HG03103 (cell line): ENCODE measurements at regions not wholly inside any gene's neighbourhood (a gene's known extent, or its start where the extent isn't known, plus 50 kb on each side); places are given as distances from the start of the nearest gene placed in this dataset.
A peak's percentile ranks its signal among the peaks of the same experiment; 100 is the strongest.
"Not testable (repeated sequence)": the region's sequence is repeated elsewhere in the genome, so short reads cannot be mapped to it uniquely, and the experiment has no call there.

Experiments
- ATAC-seq: cut with Tn5 transposase; IDR thresholded peaks from one replicate; pipeline ENCODE4 v1.9.1; 2021; ENCODE audit warnings: low read depth; ENCODE audit not compliant: unreplicated experiment

DNA sequence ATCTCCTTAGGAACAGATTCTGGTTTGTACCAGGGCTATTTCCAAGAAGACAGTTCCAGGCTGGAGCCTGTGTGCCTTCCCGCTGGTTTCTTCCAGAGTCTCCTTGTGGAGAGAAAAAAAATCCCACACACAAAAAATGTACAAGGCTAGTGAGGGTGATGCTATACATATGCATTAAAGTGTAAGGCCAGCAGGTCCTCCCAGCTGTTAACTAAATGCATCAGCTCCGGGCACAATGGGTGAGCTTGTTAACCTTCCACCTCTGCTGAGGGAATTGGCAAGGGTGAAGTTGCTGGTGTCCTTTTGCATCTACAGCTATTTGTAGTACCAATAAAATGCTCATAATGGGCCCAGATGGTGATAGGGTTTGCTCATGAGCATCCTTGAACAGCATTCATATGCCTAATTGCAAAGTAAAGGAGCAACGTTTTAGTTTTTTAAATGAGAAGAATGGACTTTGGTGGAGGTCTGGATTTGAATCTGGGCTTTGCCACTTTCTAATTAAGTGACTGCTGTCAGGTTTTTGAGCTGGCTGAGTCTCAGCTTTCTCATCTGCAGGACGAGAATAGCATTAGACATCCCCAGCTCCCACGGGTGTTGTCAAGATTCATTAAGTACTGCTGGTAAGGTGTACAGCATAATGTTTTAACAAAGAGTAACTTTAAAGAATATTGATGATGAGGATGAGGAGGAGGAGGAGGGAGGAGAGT, 361.8 kb downstream of the QKI start:
- ATAC-seq = no peak

DNA sequence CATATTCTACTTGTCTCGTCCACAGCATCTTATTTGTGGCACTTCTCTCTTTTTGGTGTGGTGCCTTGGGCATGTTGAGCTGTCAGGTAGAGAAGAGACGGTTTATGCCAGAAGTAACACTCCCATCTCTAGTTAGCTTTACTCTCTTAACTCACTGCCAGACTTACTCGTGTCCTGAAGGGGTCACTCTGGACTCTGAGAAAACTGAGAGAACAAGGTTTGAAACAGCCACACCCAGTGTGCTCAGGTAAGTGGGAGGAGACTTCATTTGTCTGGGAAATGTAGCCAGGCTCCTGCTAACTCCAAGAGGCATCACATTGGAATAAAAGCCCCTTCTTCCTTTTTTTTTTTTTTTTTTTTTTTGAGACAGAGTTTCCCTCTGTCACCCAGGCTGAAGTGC, 360.8 kb downstream of the QKI start:
- no peak for ATAC-seq

DNA sequence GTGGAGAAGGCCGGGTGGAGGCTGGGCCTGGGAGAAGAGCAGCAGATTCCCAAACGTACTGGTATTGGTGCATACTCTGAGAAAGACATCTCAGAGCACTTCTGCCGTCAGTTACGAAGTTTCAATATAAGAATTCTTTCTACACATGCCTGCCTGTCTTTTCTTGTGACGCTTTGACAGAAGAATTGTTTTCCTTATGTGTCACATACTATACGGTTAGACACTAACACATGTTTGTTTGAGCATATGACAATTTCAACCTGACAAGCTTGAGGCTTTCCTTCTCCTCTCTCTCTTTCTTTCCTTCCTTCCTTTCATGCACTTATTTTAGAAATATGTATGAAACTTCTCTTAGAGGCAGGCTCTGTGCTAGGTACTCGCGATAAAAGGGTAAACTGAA, 360.0 kb downstream of the QKI start:
- ATAC-seq = no peak

DNA sequence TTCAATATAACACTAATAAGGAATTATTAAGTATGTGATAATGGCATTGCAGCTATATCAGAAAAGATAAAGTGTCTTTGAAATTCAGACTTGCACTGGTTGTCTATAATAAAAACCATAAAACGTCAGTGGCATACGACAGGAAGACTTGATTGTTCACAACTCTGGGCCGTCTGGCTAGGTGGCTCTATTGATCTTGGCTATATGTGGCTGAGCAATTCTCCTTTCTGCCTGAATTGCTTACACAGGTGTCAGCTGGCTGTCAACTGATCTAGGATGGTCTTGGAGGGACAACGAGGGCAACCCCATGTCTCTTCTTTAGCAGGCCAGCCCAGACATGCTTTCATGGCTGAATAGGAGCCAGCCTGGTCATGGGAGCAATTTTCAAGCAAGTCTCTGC, 359.1 kb downstream of the QKI start:
- ATAC-seq = no peak

DNA sequence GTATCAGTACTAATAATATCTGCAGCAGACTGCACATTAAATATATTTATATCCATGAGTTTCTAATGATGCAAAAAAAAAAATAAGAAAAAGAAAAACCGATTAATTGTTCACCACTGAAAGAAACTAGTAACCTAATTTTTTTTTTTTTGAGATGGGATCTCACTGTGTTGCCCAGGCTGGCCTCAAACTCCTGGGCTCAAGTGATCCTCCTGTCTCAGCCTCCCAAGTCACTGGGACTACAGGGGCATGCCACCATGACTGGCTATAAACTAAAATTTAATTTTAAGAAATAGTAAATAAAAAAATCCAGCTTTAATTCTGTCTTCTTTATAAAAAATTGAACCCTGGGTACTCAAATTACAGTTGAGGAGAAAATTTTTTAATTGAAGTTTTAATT, 358.2 kb downstream of the QKI start:
- no peak for ATAC-seq

DNA sequence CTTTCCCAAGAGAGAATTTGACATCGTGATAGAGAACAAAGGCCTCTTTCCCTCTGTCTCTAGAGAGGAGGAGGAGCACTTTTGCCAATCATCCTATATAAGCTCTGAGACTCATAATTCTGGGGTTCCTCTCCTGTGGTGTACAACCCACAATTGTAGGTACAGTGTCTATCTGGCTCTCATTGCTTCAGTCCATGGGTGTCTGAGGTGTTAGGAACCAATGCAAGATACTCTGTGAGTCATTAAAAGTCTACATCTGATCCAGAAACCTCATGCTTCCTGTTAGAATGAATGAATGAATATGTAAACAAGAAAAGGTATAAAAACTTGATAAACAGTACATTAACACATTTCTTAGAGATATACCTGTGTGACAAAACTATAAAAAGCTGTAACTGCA, 356.7 kb downstream of the QKI start:
- ATAC-seq = no peak

DNA sequence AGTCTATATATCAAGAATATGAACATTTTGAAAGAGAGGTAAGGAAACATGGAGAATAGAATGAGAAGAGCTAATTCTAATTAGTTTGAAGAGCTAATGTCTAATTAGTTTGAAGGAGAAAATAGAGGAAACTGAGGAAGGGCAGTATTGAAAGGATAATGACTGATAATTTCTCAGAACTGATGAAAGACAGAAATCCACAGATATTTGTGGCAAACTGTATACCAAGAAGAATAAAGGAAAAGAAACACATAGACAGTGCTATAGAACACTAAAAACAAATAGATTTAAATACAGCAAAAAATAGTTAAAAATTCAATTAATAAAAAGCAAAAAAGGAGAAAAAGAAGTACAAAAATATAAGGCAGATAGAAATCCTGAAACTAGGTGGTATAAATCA, 354.4 kb downstream of the QKI start:
- ATAC-seq = no peak

DNA sequence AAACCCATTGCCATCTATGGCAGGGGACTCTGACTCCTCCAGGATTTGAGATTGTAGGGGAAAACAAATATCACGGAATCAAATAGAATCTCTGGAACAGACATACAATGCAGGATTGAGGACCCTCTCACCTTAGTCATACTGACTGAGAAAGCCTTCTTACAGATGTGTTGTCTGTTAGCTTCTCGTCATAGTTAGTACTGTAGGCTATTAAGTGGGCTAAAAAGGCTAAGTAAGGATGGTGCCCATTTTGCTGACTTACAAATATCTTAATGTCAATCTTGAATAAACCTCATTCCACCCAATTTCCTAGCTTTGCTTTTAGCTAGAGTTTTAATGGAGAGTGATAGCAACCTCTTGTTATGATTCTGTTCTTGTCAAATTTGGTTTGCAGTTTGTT, 352.4 kb downstream of the QKI start:
- ATAC-seq = no peak

DNA sequence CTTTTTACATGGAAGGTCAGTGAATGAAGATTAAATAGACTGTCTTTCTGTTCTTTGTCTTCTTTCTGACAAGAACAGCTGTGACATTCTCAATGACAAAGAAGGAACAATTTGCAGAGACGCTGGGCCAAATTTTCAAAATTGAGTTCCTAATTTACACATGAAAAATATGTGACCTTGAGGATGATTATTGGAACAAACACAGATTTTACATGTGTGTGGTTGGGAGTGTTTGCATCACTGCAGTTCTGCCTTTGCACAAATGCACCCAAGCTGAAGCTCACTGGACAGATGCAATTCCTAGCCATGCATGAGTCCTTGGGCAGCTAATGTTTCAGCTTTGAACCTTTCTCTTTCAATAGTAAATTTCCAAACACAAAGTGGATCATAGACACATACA, 350.8 kb downstream of the QKI start:
- ATAC-seq = no peak

DNA sequence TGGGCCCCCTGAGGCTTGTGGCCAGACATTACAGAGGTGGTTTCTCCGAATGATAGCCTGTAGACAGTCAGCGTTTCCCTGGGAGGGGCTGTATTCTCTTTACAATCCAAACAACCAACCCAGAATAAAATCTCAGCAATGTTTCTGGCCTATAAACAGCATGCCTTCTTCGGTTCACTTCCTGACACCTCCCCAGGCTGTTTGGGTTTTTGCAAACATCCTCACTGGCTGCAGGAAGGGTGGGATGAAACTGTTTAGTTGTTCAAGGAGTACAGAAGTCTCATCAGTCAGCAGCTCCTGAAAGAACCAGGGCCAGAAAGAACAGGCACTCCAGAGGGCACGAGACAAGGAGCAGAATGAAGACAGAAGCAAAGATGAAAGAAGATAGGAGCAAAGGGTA, 350.0 kb downstream of the QKI start:
- no peak for ATAC-seq

DNA sequence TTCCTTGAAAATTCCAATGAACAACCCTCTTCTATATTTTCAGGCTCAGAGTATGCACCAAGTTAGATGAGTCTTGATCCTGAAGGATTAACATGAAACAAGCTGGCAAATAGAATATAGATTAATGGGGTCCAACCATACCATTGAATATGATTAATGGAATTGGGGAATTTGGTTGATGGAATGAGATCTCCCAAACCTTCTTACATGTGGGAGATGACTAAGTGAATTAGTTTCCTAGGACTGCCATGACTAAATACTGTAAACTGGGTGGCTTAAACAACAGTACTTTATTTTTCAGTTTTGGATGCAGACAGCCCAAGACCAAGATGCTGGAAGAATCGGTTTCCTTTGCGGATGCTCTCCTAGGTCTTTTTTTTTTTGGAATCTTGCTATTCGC, 347.0 kb downstream of the QKI start:
- ATAC-seq = no peak

DNA sequence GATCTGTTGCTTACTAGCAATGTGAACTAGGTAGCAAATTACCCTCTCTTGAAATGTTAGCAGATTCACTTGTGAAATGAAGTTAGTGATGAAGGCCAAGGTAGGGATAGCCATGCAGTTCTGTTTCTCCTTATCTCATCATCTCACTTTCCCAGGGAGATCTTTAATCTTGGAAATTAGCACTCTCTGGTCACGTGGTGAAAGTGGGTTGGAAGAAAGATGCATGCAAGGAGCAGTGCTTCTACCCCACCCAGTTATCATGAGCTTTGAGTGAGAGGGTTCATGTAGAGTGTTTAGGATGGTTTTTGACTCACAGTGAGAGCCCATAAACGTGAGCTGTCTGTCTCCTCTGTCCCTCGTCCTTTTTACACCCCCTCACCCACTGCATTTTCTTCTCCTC, 346.3 kb downstream of the QKI start:
- no peak for ATAC-seq

DNA sequence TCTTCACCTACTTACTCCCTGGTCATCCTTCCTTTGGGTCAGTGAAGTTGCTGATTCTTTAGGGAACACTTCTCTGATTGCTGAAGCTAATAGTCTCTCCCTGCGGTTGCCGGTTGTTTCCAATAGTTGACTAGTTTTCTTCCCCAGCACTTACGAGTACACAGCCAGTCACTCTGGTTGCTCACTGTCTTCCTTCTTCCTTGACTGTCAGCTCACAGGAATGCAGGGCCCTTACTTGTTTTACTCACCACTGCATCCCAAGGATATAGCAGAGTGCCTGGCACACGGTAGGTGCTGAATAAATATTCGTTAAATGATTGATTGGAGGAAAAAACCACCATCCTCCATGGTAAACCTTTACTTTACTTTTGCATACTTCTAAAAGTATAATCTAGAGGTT, 345.0 kb downstream of the QKI start:
- ATAC-seq = no peak

DNA sequence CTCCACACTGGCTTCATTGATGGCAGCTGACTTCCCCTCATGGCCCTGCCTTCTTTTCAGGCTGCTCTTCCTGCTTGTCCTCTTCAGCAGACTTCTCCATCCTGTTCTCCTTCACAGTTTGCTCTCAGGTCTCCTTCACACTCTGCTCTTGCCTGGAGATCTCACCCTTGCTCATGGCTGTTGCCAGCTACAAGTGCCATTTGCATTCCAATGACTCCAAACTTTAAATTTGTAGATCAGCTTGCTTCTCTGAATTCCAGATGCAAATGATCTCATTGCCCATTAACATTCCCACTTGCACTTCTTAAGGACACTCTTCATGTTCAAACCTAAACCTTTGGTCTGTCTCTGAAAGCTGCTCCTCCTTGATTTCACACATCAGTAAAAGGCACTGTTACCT, 343.0 kb downstream of the QKI start:
- ATAC-seq = no peak

DNA sequence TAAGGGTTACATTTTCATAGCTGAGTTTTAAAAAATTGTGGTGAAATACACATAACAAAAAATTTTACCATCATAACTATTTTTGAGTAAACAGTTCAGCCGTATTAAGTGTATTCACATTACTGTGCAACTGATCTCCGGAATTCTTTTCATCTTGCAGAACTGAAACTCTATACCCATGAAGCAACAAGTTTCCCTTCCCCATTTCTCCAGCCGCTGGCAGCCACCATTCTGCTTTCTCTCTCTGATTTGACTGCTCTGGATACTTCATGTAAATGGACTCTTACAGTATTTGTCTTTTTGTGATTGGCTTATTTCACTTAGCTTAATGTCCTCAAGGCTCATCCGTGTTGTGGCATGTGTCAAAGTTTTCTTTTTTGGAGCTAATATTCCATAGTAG, 341.6 kb downstream of the QKI start:
- ATAC-seq = peak; percentile 100

DNA sequence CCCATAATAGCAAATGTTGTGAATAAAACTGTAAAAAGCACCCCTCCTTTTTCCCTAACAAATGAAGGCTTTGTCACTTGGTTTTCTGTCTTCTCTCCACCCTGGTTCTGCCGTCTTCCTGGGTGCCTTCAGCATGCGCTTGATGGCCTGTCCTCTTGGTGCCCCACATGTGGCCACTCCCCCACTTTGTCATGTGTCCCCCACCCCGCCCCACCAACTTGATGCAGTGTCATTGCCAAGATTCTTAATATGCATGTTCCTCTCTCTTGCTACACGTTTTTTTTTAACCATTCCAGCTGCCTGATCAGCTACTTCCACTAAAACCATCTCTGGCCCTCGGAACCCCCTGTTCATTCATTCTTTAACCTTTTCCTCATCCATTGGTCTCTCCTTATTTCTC, 340.3 kb downstream of the QKI start:
- ATAC-seq = no peak

DNA sequence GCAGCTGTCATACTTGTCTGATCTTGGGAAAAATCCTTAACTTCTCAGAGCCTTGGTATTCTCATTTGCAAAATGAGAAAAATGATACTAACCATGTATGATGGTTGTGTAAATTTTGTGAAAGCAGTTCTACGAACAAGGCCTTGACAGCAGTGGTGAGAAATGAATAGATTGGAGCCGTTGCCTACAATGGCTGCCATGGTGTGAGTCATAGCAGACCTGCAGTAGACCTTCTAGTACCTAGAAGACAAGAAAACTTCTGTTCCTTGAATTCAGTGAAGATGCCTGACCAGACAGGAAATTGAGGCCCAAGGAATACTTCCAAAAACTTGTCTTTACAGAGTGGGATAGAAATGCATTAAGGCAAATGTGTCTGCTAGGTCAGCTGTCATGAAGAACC, 338.9 kb downstream of the QKI start:
- ATAC-seq = no peak

DNA sequence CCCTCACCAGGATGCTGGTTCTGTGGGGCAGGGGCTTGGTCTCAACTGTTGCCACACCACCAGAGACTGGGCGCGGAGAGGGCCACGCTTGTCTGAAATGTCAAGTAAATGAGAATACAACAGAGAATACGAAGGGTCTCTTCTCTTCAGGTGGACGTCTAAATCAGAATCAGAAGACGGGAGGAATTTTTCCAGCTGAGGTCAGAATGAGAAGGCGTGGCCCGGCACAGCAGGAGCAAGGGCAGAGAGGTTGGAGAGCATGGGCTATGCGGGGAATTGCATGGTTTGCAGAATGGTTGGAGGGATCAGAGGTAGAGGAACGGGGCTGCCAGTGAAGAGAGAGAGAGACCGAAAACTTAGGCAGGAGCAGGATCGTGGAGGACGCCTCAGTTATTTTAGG, 337.9 kb downstream of the QKI start:
- ATAC-seq = no peak

DNA sequence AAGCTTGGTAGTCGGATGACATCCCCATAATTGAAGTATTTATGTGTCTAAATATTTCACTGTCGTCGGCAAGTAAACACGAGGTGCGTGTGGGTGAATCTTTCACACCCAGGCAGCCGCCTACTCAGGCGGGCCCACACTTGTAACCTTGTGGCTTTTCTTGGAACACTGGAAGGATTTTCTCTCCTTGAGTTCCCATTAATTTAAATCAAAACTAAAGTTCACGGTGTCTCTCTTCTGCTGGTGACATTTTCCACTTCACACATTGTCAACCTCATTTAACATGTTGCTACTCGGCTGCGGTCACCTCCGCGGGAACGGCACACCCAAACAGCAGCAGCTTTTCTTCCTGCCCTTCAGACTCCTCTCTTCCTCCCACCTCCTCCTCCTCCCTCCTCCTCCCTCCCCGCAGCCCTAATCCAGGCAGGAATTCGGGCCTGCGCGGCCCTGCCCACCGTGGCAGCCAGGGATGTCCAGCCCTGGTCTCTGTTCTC, 336.6 kb downstream of the QKI start:
- no peak for ATAC-seq

DNA sequence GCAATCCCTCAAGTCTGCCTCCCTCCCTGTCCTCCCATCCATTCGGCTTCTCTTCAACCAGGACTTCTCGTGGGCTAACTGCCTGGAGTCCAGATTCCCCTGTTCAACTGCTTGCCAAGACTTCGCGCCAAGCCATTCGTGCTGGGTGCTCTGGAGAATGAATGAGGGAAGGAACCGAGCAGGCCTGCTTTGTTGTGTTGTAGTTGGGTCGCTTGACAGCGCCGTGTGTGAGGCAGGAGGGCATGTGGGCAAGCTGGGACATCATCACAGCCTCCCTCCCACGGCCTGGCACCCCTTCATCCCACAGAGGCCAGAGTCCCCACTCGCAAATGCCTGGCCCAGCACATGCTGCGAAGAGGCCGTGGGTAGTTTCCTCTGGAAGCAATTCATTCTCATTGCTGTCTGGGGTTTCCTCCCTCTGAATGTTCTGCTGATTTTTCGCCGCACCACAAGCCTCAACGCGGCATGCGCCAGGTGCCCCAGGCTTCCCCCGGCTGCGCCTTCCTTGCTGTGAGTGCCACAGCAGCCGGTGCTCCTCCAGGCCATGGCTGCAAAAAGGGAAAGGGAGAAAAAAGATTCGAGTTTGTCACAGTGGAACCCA, 336.0 kb downstream of the QKI start:
- ATAC-seq = no peak

DNA sequence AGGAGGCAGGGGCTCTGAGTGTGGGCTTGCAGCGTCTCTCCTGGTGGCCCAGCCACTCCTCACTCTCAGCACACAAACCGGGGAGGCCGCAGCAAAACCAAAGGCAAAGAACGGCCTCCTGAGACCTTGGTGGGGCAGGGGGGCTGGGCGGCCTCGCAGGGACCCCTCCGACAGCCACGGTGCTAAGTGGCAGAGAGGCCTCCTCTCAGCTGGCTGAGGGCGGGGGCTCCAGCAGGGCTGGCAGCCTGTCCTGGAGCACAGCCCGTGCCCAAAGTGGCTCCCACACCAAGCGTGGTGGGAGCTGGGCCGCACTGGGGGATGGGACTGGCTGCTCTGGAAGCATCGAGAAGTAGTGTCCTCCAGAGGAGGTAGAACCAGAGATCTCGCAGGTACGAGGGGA, 334.4 kb downstream of the QKI start:
- ATAC-seq = no peak

DNA sequence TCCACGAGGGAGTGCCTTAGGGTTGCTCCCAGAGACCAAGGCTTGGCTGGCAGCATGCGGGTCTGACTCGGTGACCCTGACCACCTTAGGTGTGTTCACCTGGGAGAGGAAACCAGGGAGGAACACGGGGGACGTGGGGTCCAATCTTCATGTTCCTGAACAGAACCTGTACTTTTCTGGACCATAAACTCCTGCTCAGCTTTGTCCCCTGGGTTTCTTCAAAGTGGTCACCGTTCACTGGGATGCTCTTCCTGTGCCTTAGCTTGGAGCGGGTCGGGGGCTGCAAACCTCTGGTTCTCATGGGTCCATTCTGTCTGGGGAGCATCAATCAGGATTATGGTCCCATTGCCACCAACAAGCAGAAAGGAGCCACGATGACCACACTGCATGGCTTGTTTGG, 333.5 kb downstream of the QKI start:
- ATAC-seq = no peak

DNA sequence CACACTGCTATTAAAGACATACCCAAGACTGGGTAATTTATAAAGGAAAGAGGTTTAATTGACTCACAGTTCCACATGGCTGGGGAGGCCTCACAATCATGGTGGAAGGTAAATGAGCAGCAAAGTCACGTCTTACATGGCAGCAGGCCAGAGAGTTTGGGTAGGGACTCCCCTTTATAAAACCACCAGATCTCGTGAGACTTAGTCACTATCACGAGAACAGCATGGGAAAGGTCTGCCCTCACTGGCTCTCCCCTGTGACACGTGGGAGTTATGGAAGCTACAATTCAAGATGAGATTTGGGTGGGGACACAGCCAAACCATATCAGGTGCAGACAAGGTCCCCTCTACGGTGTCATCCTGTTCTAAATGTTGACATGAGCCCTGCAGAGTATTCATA, 332.5 kb downstream of the QKI start:
- not testable (repeated sequence) for ATAC-seq
